Natural killer cell (primary cell): ENCODE measurements at regions not wholly inside any gene's neighbourhood (a gene's known extent, or its start where the extent isn't known, plus 50 kb on each side); places are given as distances from the start of the nearest gene placed in this dataset.

Experiments
- ATAC-seq, 3 donors: fragments of 150-1000 bp in 2 of 3; fragments of 200-7000 bp in 1 of 3; cut with Tn5 transposase; 1 replicate in 1 of 3; 2 replicates in 2 of 3; pipeline ENCODE4 v1.10.0; 2021; ENCODE audit warnings: mild to moderate bottlenecking in 2 of 3, moderate library complexity in 2 of 3
- DNase-seq, 2 donors: peaks; one replicate each; pipeline versions ENCODE4 v3.0.0 to v3.0.0-alpha.2; 2013 to 2021; ENCODE audit warnings: mixed read lengths in 1 of 2
- H3K27ac ChIP-seq: one replicate; pipeline ENCODE4 v1.5.1; 2013; ENCODE audit warnings: mild to moderate bottlenecking, low read length
- H3K27me3 ChIP-seq: one replicate; pipeline ENCODE4 v1.6.1; 2013; ENCODE audit warnings: low read length; ENCODE audit not compliant: control insufficient read depth, insufficient read depth
- H3K36me3 ChIP-seq: one replicate; pipeline ENCODE4 v1.6.1; 2013; ENCODE audit warnings: low read length; ENCODE audit not compliant: control insufficient read depth, insufficient read depth
- H3K4me1 ChIP-seq: one replicate; pipeline ENCODE4 v1.6.1; 2013; ENCODE audit warnings: low read length; ENCODE audit not compliant: control insufficient read depth, insufficient read depth
- H3K4me3 ChIP-seq: one replicate; pipeline ENCODE4 v1.5.1; 2013; ENCODE audit warnings: low read length
- H3K9me3 ChIP-seq: one replicate; pipeline ENCODE4 v1.6.1; 2013; ENCODE audit warnings: low read length; ENCODE audit not compliant: control insufficient read depth, insufficient read depth
- H3K27ac Mint-ChIP-seq, 2 donors: one replicate each; pipeline ENCODE4 v1.8.0; 2022; ENCODE audit warnings: mild to moderate bottlenecking in 2 of 2, mixed read lengths in 2 of 2, moderate library complexity in 1 of 2
- H3K27me3 Mint-ChIP-seq, 2 donors: one replicate each; pipeline ENCODE4 v1.8.0; 2022; ENCODE audit warnings: low read depth in 2 of 2, mixed read lengths in 2 of 2
- H3K36me3 Mint-ChIP-seq: one replicate; pipeline ENCODE4 v1.8.0; 2022; ENCODE audit warnings: mixed read lengths
- H3K4me1 Mint-ChIP-seq, 2 donors: one replicate each; pipeline ENCODE4 v1.8.0; 2022; ENCODE audit warnings: mixed read lengths in 2 of 2
- H3K4me3 Mint-ChIP-seq: one replicate; pipeline ENCODE4 v1.8.0; 2022; ENCODE audit warnings: mild to moderate bottlenecking, moderate library complexity, mixed read lengths
- H3K9me3 Mint-ChIP-seq, 2 donors: one replicate each; pipeline ENCODE4 v1.8.0; 2022; ENCODE audit warnings: mixed read lengths in 2 of 2
- WGBS: methylation state at CpG from one replicate; pipeline ENCODE4 v1.1.7; 2013; ENCODE audit warnings: missing lambda C conversion rate; ENCODE audit not compliant: insufficient coverage; 5-methylcytosine and 5-hydroxymethylcytosine counted together
- intact Hi-C: fragments of 100-400 bp; cut with micrococcal nuclease; formaldehyde crosslinking; loops from one replicate; pipeline ENCODE4 v1.14.2; 2022
- TF ChIP-seq, protein P1 (sequence below): fragments of 200-600 bp; IDR thresholded peaks from one replicate; pipeline ENCODE4 v1.8.0; 2022; ENCODE audit warnings: antibody characterized with exemption

DNA sequence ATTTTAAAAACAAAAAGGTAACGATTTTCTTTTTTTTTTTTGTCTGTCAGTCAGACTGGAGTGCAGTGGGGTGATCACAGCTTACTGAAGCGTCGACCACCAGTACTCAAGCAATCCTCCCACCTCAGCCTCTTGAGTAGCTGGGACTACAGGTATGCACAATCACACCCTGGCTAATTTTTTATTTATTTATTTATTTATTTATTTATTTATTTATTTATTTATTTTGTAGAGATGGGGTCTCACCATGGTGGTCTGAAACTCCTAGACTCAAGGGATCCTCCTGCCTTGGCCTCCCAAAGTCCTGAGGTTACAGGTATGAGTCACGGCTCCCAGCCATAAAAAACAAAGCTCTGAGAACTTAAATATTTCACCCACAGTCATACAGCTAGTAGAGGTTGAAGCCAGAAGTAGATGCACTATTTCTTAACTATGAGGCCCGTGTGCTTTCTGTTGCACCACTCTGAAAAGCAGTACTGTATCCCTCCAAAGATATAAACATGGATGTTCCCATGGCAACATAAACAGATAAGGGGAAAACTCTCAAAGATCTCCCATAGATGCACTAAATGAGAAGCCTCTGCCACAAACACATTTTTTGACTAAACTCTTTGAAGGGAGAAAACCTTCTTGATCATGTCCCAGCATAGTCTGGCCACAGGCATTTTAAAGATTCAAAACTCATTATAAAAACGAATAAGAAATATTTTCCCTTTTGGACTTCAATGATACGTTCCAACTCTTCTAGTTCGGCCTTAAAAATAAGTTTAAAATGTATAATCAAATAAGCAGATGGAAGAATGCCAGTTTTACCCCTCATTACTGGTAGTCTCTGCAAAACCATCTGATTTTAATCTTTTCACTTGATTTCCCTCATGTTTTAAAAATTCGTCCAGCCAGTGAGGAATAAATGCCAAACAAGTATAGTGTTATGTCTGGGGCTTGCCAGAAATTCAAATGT lies 162.3 kb upstream of the ARHGEF26 start:
- TF ChIP-seq, protein P1, sequence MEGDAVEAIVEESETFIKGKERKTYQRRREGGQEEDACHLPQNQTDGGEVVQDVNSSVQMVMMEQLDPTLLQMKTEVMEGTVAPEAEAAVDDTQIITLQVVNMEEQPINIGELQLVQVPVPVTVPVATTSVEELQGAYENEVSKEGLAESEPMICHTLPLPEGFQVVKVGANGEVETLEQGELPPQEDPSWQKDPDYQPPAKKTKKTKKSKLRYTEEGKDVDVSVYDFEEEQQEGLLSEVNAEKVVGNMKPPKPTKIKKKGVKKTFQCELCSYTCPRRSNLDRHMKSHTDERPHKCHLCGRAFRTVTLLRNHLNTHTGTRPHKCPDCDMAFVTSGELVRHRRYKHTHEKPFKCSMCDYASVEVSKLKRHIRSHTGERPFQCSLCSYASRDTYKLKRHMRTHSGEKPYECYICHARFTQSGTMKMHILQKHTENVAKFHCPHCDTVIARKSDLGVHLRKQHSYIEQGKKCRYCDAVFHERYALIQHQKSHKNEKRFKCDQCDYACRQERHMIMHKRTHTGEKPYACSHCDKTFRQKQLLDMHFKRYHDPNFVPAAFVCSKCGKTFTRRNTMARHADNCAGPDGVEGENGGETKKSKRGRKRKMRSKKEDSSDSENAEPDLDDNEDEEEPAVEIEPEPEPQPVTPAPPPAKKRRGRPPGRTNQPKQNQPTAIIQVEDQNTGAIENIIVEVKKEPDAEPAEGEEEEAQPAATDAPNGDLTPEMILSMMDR = no peak
- H3K4me1 ChIP-seq = no peaks in the 10 kb centered on the region
- no peak overlapping the region for H3K27ac Mint-ChIP-seq
- 78% methylated on average over 6 of the region's 9 CpGs for WGBS
- intact Hi-C loops = no loop called here
- no peak overlapping the region for H3K4me3 Mint-ChIP-seq
- H3K4me3 ChIP-seq = no peak overlapping the region
- no peaks in the 10 kb centered on the region for H3K9me3 ChIP-seq
- no peak overlapping the region for H3K27ac ChIP-seq
- no peak for ATAC-seq
- no peaks in the 10 kb centered on the region for H3K4me1 Mint-ChIP-seq
- H3K27me3 Mint-ChIP-seq = peaks cover 0 to 3% of the 10 kb centered on the region in 2 donors
- H3K36me3 ChIP-seq = no peaks in the 10 kb centered on the region
- H3K9me3 Mint-ChIP-seq = no peaks in the 10 kb centered on the region
- H3K36me3 Mint-ChIP-seq = no peaks in the 10 kb centered on the region
- no peak for DNase-seq
- no peaks in the 10 kb centered on the region for H3K27me3 ChIP-seq

DNA sequence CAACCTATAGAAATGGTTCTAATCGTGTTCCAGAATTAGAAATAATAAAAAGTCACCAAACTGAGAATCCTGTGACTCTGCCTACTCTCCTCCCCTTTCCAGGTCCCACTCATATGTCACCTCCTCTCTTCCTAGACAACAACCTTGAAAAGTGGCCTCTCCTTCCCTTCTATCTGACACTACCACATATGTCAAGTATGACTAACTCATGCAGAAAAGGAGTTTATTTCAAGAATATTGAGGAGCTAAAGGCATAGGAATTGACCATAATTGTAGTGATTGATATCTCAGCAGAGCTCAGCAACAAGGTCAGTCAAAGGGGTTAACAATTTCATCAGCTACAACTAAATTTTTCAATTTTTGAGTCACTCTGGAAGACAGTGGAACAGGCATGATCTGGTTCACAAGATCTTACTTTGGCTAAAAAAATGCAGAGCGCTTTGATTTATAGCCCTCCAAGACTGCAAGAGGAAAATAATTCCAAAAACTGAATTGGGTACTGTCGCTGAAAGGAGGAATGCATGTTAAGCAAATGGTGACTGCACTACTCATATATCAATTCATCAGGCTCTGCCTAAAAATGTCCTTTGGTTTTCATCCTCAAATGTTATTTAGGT lies 160.6 kb upstream of the ARHGEF26 start:
- DNase-seq = no peak
- Histone ChIP-seq H3K27ac (no peak overlapping the region), H3K4me1 (no peaks in the 10 kb centered on the region), H3K9me3 (no peaks in the 10 kb centered on the region), H3K27me3 (no peaks in the 10 kb centered on the region), H3K4me3 (no peak overlapping the region), H3K36me3 (no peaks in the 10 kb centered on the region)
- H3K27me3 Mint-ChIP-seq = no peaks in the 10 kb centered on the region
- no peaks in the 10 kb centered on the region for H3K4me1 Mint-ChIP-seq
- intact Hi-C loops = no loop called here
- WGBS = 89% methylated on average over 3 of the region's 3 CpGs
- TF ChIP-seq, protein P1 = no peak
- no peak overlapping the region for H3K4me3 Mint-ChIP-seq
- H3K9me3 Mint-ChIP-seq = no peaks in the 10 kb centered on the region
- no peak overlapping the region for H3K27ac Mint-ChIP-seq
- ATAC-seq = no peak
- no peaks in the 10 kb centered on the region for H3K36me3 Mint-ChIP-seq

DNA sequence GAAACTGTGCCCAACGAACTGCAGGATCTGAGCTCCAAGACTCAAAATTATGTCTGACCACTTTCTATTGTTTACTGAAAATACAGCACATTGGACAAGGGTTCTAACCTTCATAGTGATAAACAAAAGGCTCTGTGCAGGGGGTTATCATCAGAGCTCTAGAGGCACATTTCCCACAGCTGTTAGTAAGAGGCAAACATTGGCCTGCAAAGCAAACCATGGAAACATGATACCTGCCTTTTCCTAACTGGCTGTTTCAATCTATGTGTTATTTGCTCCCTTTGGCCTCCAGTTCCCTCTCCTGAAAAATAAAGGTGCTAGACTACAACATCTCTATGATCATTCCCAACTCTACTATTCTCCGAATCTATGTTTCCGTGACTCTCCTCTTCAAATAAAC lies 159.7 kb upstream of the ARHGEF26 start:
- H3K9me3 ChIP-seq = no peaks in the 10 kb centered on the region
- WGBS = 83% methylated on average over 2 of the region's 3 CpGs
- H3K27ac Mint-ChIP-seq = no peak overlapping the region
- H3K27ac ChIP-seq = no peak overlapping the region
- no peaks in the 10 kb centered on the region for H3K36me3 Mint-ChIP-seq
- H3K4me1 Mint-ChIP-seq = no peaks in the 10 kb centered on the region
- DNase-seq = no peak
- H3K9me3 Mint-ChIP-seq = no peaks in the 10 kb centered on the region
- TF ChIP-seq, protein P1 = no peak
- no peak overlapping the region for H3K4me3 ChIP-seq
- no peaks in the 10 kb centered on the region for H3K27me3 Mint-ChIP-seq
- no peak for ATAC-seq
- no peaks in the 10 kb centered on the region for H3K36me3 ChIP-seq
- no peaks in the 10 kb centered on the region for H3K27me3 ChIP-seq
- no peak overlapping the region for H3K4me3 Mint-ChIP-seq
- intact Hi-C loops = no loop called here
- no peaks in the 10 kb centered on the region for H3K4me1 ChIP-seq
